ENCODE measurements at regions not wholly inside any gene's neighbourhood (a gene's known extent, or its start where the extent isn't known, plus 50 kb on each side); places are given as distances from the start of the nearest gene placed in this dataset.

- WGBS (ENCODE audit: extremely low coverage, insufficient read length, low lambda C conversion rate): no CpG with 5 or more reads among the region's 10 CpGs
- Histone ChIP-seq H3K18ac (ENCODE audit: insufficient read length, low read depth, low read length) (no peak overlapping the region), H3K4me1 (ENCODE audit: insufficient read depth, low read length) (no peaks in the 10 kb centered on the region)
These were observed 108.1 kb upstream of the ZBTB20 start for GRCh38 chr3:115255197-115255585.

More at GRCh38 chr3:115255197-115255585, 108.1 kb upstream of the ZBTB20 start:
- H2AFZ ChIP-seq (ENCODE audit: low read length): no peak overlapping the region
- H2BK120ac ChIP-seq (ENCODE audit: low read depth, low read length, poor library complexity, severe bottlenecking): no peak overlapping the region
- peaks cover 0 to 3% of the 10 kb centered on the region in 2 experiments; a peak in 1 of 5 replicates for H3K9me3 Mint-ChIP-seq
- no peaks in the 10 kb centered on the region for H3K79me1 ChIP-seq (ENCODE audit: insufficient read depth, low read depth, low read length, poor library complexity, severe bottlenecking)
- no peak overlapping the region for H3K9ac ChIP-seq (ENCODE audit: extremely low read depth, insufficient read length, low read length)
- no peaks in the 10 kb centered on the region for H3K27me3 Mint-ChIP-seq (ENCODE audit: low read depth)
- no peaks in the 10 kb centered on the region for H3K27me3 ChIP-seq (ENCODE audit: insufficient read depth, low read length)
- peaks cover 0 to 5% (median 2%) of the 10 kb centered on the region in 3 experiments; a peak in 2 of 7 replicates for H3K36me3 Mint-ChIP-seq (ENCODE audit: insufficient read depth in 1 of 3, low read depth in 3 of 3)
- no peaks in the 10 kb centered on the region for H4K20me1 ChIP-seq (ENCODE audit: control insufficient read depth, insufficient read depth, insufficient read length)
- no peak overlapping the region for H3K4me2 ChIP-seq (ENCODE audit: insufficient read depth, insufficient read length, low read length)
- no peak overlapping the region for H4K8ac ChIP-seq (replicated peaks; ENCODE audit: insufficient read length, low read depth, low read length)
- H3K23ac ChIP-seq (ENCODE audit: insufficient read length, low read depth, low read length): no peak overlapping the region
- H3K4me3 Mint-ChIP-seq: no peak overlapping the region
- H3K23me2 ChIP-seq (ENCODE audit: insufficient read length, low read depth, low read length, poor library complexity, severe bottlenecking): no peaks in the 10 kb centered on the region
- H2BK5ac ChIP-seq (ENCODE audit: insufficient read length, low read length): no peak overlapping the region
- no peak overlapping the region for H3K4ac ChIP-seq (ENCODE audit: low read depth, low read length)
- no peak overlapping the region for H4K91ac ChIP-seq (ENCODE audit: insufficient read length, low read depth, low read length)
- no peak overlapping the region for H4K5ac ChIP-seq (ENCODE audit: insufficient read length, low read depth, low read length)
- no peak for TF ChIP-seq CTCF (conservative IDR thresholded peaks at IDR 0.05)
- DNase-seq: no peak
- H3K4me1 Mint-ChIP-seq: peaks cover 0 to 2% of the 10 kb centered on the region in 2 experiments; a peak in 1 of 4 replicates
- no peaks in the 10 kb centered on the region for H3K79me2 ChIP-seq (ENCODE audit: insufficient read depth, low read length)
- H3K14ac ChIP-seq (ENCODE audit: insufficient read depth, low read length): no peak overlapping the region
- H2BK15ac ChIP-seq (ENCODE audit: low read depth, low read length): no peak overlapping the region
- H2BK20ac ChIP-seq (ENCODE audit: low read depth, low read length, poor library complexity, severe bottlenecking): no peak overlapping the region
- H3T11ph ChIP-seq (ENCODE audit: low read length): no peak overlapping the region
- no peak overlapping the region for H3K56ac ChIP-seq (ENCODE audit: insufficient read length, low read depth, low read length)
- H3K27ac ChIP-seq (ENCODE audit: insufficient read length, low read depth, low read length): no peak overlapping the region
- H3K9me3 ChIP-seq (ENCODE audit: control insufficient read depth, low read depth, low read length): no peaks in the 10 kb centered on the region
- no peak overlapping the region; a peak in 1 of 7 replicates for H3K27ac Mint-ChIP-seq
- H2AK5ac ChIP-seq (ENCODE audit: insufficient read length, low read length): no peak overlapping the region
- no peak overlapping the region for H2BK12ac ChIP-seq (ENCODE audit: insufficient read length, low read depth, low read length)

Data from H9 (cell line).